OCI-LY1 (cell line): ENCODE measurements at regions not wholly inside any gene's neighbourhood (a gene's known extent, or its start where the extent isn't known, plus 50 kb on each side); places are given as distances from the start of the nearest gene placed in this dataset.

Experiments used
- H2AFZ ChIP-seq: fragments of 200-600 bp; sonication (generic), shearing (Covaris generic); 2 replicates; pipeline ENCODE4 v1.6.0; 2014; ENCODE audit warnings: antibody characterized with exemption, mild to moderate bottlenecking, low read length
- H3F3A ChIP-seq: fragments of 200-600 bp; sonication (generic), shearing (Covaris generic); 2 replicates; pipeline ENCODE4 v1.6.0; 2014; ENCODE audit warnings: mild to moderate bottlenecking, antibody characterized with exemption, low read length, moderate library complexity; ENCODE audit not compliant: insufficient read depth
- H3K27ac ChIP-seq: fragments of 200-600 bp; sonication (generic); 2 replicates; pipeline ENCODE4 v1.5.1; 2014; ENCODE audit warnings: low read length, mixed run types, mild to moderate bottlenecking, low read depth; ENCODE audit not compliant: poor library complexity, severe bottlenecking
- H3K27me3 ChIP-seq: fragments of 200-600 bp; sonication (generic); 2 replicates; pipeline ENCODE4 v1.6.0; 2014; ENCODE audit warnings: antibody characterized with exemption, mild to moderate bottlenecking, low read length, moderate library complexity; ENCODE audit not compliant: insufficient read depth
- H3K36me3 ChIP-seq: fragments of 200-600 bp; sonication (generic); 2 replicates; pipeline ENCODE4 v1.6.1; 2014; ENCODE audit warnings: mild to moderate bottlenecking, antibody characterized with exemption, low read length, moderate library complexity, mixed read lengths; ENCODE audit not compliant: insufficient read depth
- H3K4me1 ChIP-seq: fragments of 200-600 bp; sonication (generic); 2 replicates; pipeline ENCODE4 v1.5.1; 2014; ENCODE audit warnings: mild to moderate bottlenecking, low read length, moderate library complexity; ENCODE audit not compliant: insufficient read depth, severe bottlenecking
- H3K4me2 ChIP-seq: fragments of 200-600 bp; sonication (generic), shearing (Covaris generic); 2 replicates; pipeline ENCODE4 v1.6.1; 2014; ENCODE audit warnings: low read length
- H3K4me3 ChIP-seq: fragments of 200-600 bp; sonication (generic); 2 replicates; pipeline ENCODE4 v1.5.1; 2014; ENCODE audit warnings: low read length, low read depth, mild to moderate bottlenecking, mixed read lengths; ENCODE audit not compliant: poor library complexity, severe bottlenecking
- H3K79me2 ChIP-seq: fragments of 200-600 bp; shearing (Covaris generic); 2 replicates; pipeline ENCODE4 v1.6.1; 2016; ENCODE audit warnings: mixed run types, low read length, mixed read lengths; ENCODE audit not compliant: insufficient read depth
- H3K9ac ChIP-seq: fragments of 200-600 bp; sonication (generic), shearing (Covaris generic); 2 replicates; pipeline ENCODE4 v1.6.1; 2014; ENCODE audit warnings: mild to moderate bottlenecking, low read length, mixed read lengths
- H3K9me2 ChIP-seq: fragments of 200-600 bp; sonication (generic), shearing (Covaris generic); 2 replicates; pipeline ENCODE4 v1.6.1; 2014; ENCODE audit warnings: low read depth, mild to moderate bottlenecking, low read length, mixed read lengths
- H3K9me3 ChIP-seq: fragments of 200-600 bp; shearing (Covaris generic); 2 replicates; pipeline ENCODE4 v1.6.1; 2014; ENCODE audit warnings: low read length, mixed read lengths
- H4K20me1 ChIP-seq: fragments of 200-600 bp; sonication (generic), shearing (Covaris generic); 2 replicates; pipeline ENCODE4 v1.6.0; 2016; ENCODE audit warnings: mild to moderate bottlenecking, low read length; ENCODE audit not compliant: insufficient read depth
- CTCF ChIP-seq: fragments of 200-600 bp; sonication (generic), shearing (Covaris generic); IDR thresholded peaks from 2 replicates; pipeline ENCODE4 v1.5.1; 2017; ENCODE audit warnings: mild to moderate bottlenecking, antibody characterized with exemption, low read length, moderate library complexity, mixed read lengths
- EZH2 ChIP-seq: fragments of 200-600 bp; sonication (generic), shearing (Covaris generic); IDR thresholded peaks from 2 replicates; pipeline ENCODE4 v1.8.0; 2017; ENCODE audit warnings: borderline replicate concordance, mixed run types, mild to moderate bottlenecking, antibody characterized with exemption, low read length, moderate library complexity, mixed read lengths

DNA sequence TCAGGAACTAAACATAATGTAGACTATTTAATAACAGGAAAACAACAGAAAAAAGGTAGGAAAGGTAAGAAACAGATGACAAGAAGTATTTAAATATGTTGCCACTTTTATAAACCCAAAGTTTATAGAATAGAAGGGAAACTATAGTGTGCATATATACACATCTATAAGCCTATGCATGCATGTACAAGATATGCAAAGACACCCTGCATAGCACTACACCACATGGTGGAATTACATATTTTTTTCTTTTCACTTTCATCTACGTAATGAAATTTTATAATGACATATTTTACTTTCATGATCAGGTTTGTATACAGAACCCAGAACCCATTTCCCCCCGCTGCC, 136.8 kb downstream of the MEX3B start:
- no peak overlapping the region for H2AFZ ChIP-seq
- TF ChIP-seq EZH2 (no peak), CTCF (no peak)
- H3K4me1 ChIP-seq, result no peaks in the 10 kb centered on the region
- no peak overlapping the region for H3K27ac ChIP-seq
- H3K36me3 ChIP-seq, result no peaks in the 10 kb centered on the region
- H3K79me2 ChIP-seq, result no peaks in the 10 kb centered on the region
- no peak overlapping the region for H3K9ac ChIP-seq
- no peak overlapping the region for H3K4me3 ChIP-seq
- no peaks in the 10 kb centered on the region for H4K20me1 ChIP-seq
- no peak overlapping the region for H3K4me2 ChIP-seq
- no peaks in the 10 kb centered on the region for H3K9me3 ChIP-seq
- no peaks in the 10 kb centered on the region for H3F3A ChIP-seq
- no peaks in the 10 kb centered on the region for H3K27me3 ChIP-seq
- no peaks in the 10 kb centered on the region for H3K9me2 ChIP-seq

- no peaks in the 10 kb centered on the region for H3K9me2 ChIP-seq
- H3K36me3 ChIP-seq, result no peaks in the 10 kb centered on the region
- H2AFZ ChIP-seq, result no peak overlapping the region
- H3K27ac ChIP-seq, result no peak overlapping the region
- H3K27me3 ChIP-seq, result no peaks in the 10 kb centered on the region
- H3F3A ChIP-seq, result no peaks in the 10 kb centered on the region
- H3K4me1 ChIP-seq, result no peaks in the 10 kb centered on the region
- H3K9ac ChIP-seq, result no peak overlapping the region
- no peaks in the 10 kb centered on the region for H3K79me2 ChIP-seq
- H3K4me2 ChIP-seq, result no peak overlapping the region
- no peak for TF ChIP-seq EZH2
- no peak for TF ChIP-seq CTCF
- H3K9me3 ChIP-seq, result no peaks in the 10 kb centered on the region
- H3K4me3 ChIP-seq, result no peak overlapping the region
- H4K20me1 ChIP-seq, result no peaks in the 10 kb centered on the region
Observed at GRCh38 chr15:81908111-81908510, 137.7 kb downstream of the MEX3B start.

DNA sequence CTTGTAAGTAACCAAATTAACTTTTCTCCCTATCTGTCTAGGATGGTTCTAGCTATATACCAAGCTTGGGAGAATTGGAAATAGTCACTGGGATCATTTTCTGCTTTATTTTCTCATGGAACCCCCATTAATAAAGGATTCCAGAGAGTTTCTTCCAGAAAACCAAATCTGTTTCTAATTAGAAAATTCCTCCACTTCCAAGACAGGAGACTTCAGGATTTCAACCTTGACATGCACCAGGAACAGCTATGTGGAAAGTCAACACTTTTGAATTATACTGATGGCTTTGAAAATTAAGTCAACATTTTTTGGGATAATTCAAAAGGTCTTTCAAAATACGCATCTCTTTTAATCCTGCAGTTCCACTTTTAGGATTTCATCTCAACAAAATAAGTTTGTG, 138.3 kb downstream of the MEX3B start:
- Histone ChIP-seq H3K36me3 (no peaks in the 10 kb centered on the region), H3K79me2 (no peaks in the 10 kb centered on the region), H3K4me3 (no peak overlapping the region), H3K4me2 (no peak overlapping the region), H3K4me1 (no peaks in the 10 kb centered on the region), H3K9ac (no peak overlapping the region), H3F3A (no peaks in the 10 kb centered on the region), H4K20me1 (no peaks in the 10 kb centered on the region), H3K9me3 (no peaks in the 10 kb centered on the region), H2AFZ (no peak overlapping the region), H3K27ac (no peak overlapping the region), H3K9me2 (no peaks in the 10 kb centered on the region), H3K27me3 (no peaks in the 10 kb centered on the region)
- TF ChIP-seq CTCF (no peak), EZH2 (no peak)

- H3F3A ChIP-seq, result no peaks in the 10 kb centered on the region
- H4K20me1 ChIP-seq, result no peaks in the 10 kb centered on the region
- no peaks in the 10 kb centered on the region for H3K79me2 ChIP-seq
- no peak overlapping the region for H3K4me3 ChIP-seq
- H3K4me1 ChIP-seq, result no peaks in the 10 kb centered on the region
- H2AFZ ChIP-seq, result no peak overlapping the region
- H3K9me3 ChIP-seq, result no peaks in the 10 kb centered on the region
- no peak overlapping the region for H3K9ac ChIP-seq
- no peak overlapping the region for H3K27ac ChIP-seq
- H3K4me2 ChIP-seq, result no peak overlapping the region
- no peak for TF ChIP-seq EZH2
- TF ChIP-seq CTCF, result no peak
- H3K36me3 ChIP-seq, result no peaks in the 10 kb centered on the region
- H3K9me2 ChIP-seq, result no peaks in the 10 kb centered on the region
- H3K27me3 ChIP-seq, result no peaks in the 10 kb centered on the region
Observed at GRCh38 chr15:81905889-81906288, 139.9 kb downstream of the MEX3B start.
